ENCODE measurements at regions not wholly inside any gene's neighbourhood (a gene's known extent, or its start where the extent isn't known, plus 50 kb on each side); places are given as distances from the start of the nearest gene placed in this dataset.
"Not testable (repeated sequence)": the region's sequence is repeated elsewhere in the genome, so short reads cannot be mapped to it uniquely, and the experiment has no call there.

- no peak for DNase-seq
- intact Hi-C loops (cut with DNase I), result no loop called here
These were observed 576.4 kb downstream of the REEP3 start for GRCh38 chr10:64097391-64098122.

GRCh38 chr10:64098994-64099393 is 577.8 kb downstream of the REEP3 start:
- DNase-seq, result no peak
- intact Hi-C loops (cut with DNase I), result no loop called here

GRCh38 chr10:64101606-64102263 is 580.5 kb downstream of the REEP3 start:
- no peak for DNase-seq
- intact Hi-C loops (cut with DNase I), result no loop called here

GRCh38 chr10:64102264-64102633 is 581.0 kb downstream of the REEP3 start:
- intact Hi-C loops (cut with DNase I), result no loop called here
- no peak for DNase-seq

- intact Hi-C loops (cut with DNase I), result no loop called here
- DNase-seq, result no peak
These were observed 581.7 kb downstream of the REEP3 start for GRCh38 chr10:64102916-64103315.

GRCh38 chr10:64103750-64104470 is 582.7 kb downstream of the REEP3 start:
- intact Hi-C loops (cut with DNase I), result no loop called here
- DNase-seq, result no peak

GRCh38 chr10:64109926-64110495 is 588.8 kb downstream of the REEP3 start:
- intact Hi-C loops (cut with DNase I), result no loop called here
- DNase-seq, result no peak

GRCh38 chr10:64112701-64113355 is 591.6 kb downstream of the REEP3 start:
- intact Hi-C loops (cut with DNase I), result no loop called here

GRCh38 chr10:64113375-64113774 is 592.2 kb downstream of the REEP3 start:
- no peak for DNase-seq
- intact Hi-C loops (cut with DNase I), result no loop called here

More at GRCh38 chr10:64112701-64113355, 591.6 kb downstream of the REEP3 start:
- DNase-seq, result no peak

- intact Hi-C loops (cut with DNase I), result no loop called here
- DNase-seq, result no peak
These were observed 592.6 kb downstream of the REEP3 start for GRCh38 chr10:64113792-64114191.

GRCh38 chr10:64115471-64115870 is 594.3 kb downstream of the REEP3 start:
- intact Hi-C loops (cut with DNase I), result no loop called here
- DNase-seq, result no peak

GRCh38 chr10:64115908-64116643 is 594.9 kb downstream of the REEP3 start:
- peak in 2 of 10 donors; percentile 13 to 24 for DNase-seq
- intact Hi-C loops (cut with DNase I), result no loop called here

GRCh38 chr10:64116707-64117106 is 595.5 kb downstream of the REEP3 start:
- intact Hi-C loops (cut with DNase I), result no loop called here
- DNase-seq, result no peak

GRCh38 chr10:64118736-64119135 is 597.5 kb downstream of the REEP3 start:
- DNase-seq, result no peak
- intact Hi-C loops (cut with DNase I), result no loop called here

- DNase-seq, result peak in 1 of 10 donors; percentile 72
- intact Hi-C loops (cut with DNase I), result not testable (repeated sequence)
These were observed 599.2 kb downstream of the REEP3 start for GRCh38 chr10:64120301-64120980.

- DNase-seq, result no peak
- intact Hi-C loops (cut with DNase I), result no loop called here
These were observed 609.0 kb downstream of the REEP3 start for GRCh38 chr10:64130152-64130551.

GRCh38 chr10:64134676-64135075 is 613.5 kb downstream of the REEP3 start:
- intact Hi-C loops (cut with DNase I), result no loop called here
- no peak for DNase-seq

GRCh38 chr10:64142395-64142794 is 621.2 kb downstream of the REEP3 start:
- intact Hi-C loops (cut with DNase I), result no loop called here
- no peak for DNase-seq

- no peak for DNase-seq
- intact Hi-C loops (cut with DNase I), result no loop called here
These were observed 627.4 kb downstream of the REEP3 start for GRCh38 chr10:64148607-64149006.

All from posterior cingulate gyrus (tissue), 11 donors.